Epithelial cell of proximal tubule (primary cell): ENCODE measurements at regions not wholly inside any gene's neighbourhood (a gene's known extent, or its start where the extent isn't known, plus 50 kb on each side); places are given as distances from the start of the nearest gene placed in this dataset.

Source experiments
- DNase-seq: peaks from one replicate; pipeline ENCODE4 v3.0.0-alpha.2; 2011; ENCODE audit warnings: low read depth
- H3K4me3 ChIP-seq: 2 replicates; pipeline ENCODE4 v1.5.1; 2011; ENCODE audit warnings: low read depth, mild to moderate bottlenecking, low read length
- CTCF ChIP-seq: conservative IDR thresholded peaks from 2 replicates; pipeline ENCODE4 v1.5.1; 2012; ENCODE audit warnings: low read depth, mild to moderate bottlenecking, low read length

- no peak overlapping the region for H3K4me3 ChIP-seq
- DNase-seq = no peak
- TF ChIP-seq CTCF = no peak
Observed at GRCh38 chr1:191590578-191590977, 567.7 kb upstream of the RGS18 start.

GRCh38 chr1:191592039-191592438 lies 566.2 kb upstream of the RGS18 start:
- no peak overlapping the region for H3K4me3 ChIP-seq
- no peak for TF ChIP-seq CTCF
- no peak for DNase-seq

- no peak for DNase-seq
- no peak for TF ChIP-seq CTCF
- H3K4me3 ChIP-seq = no peak overlapping the region
Observed at GRCh38 chr1:191592907-191593306, 565.4 kb upstream of the RGS18 start.

GRCh38 chr1:191595170-191595569 lies 563.1 kb upstream of the RGS18 start:
- no peak for DNase-seq
- TF ChIP-seq CTCF = no peak

GRCh38 chr1:191608367-191608766 lies 549.9 kb upstream of the RGS18 start:
- DNase-seq = no peak
- TF ChIP-seq CTCF = no peak
- no peak overlapping the region for H3K4me3 ChIP-seq

More at GRCh38 chr1:191595170-191595569, 563.1 kb upstream of the RGS18 start:
- no peak overlapping the region for H3K4me3 ChIP-seq

GRCh38 chr1:191609305-191609704 lies 549.0 kb upstream of the RGS18 start:
- H3K4me3 ChIP-seq = no peak overlapping the region
- no peak for TF ChIP-seq CTCF
- no peak for DNase-seq

GRCh38 chr1:191615101-191615821 lies 543.0 kb upstream of the RGS18 start:
- no peak for DNase-seq
- no peak for TF ChIP-seq CTCF
- H3K4me3 ChIP-seq = no peak overlapping the region
